Lung (tissue), 11 donors: ENCODE measurements at regions not wholly inside any gene's neighbourhood (a gene's known extent, or its start where the extent isn't known, plus 50 kb on each side); places are given as distances from the start of the nearest gene placed in this dataset.

Source experiments
- ATAC-seq: fragments of 200-7000 bp; cut with Tn5 transposase; one replicate; pipeline ENCODE4 v1.9.1; 2020; ENCODE audit warnings: moderate number of reproducible peaks; ENCODE audit not compliant: insufficient read depth, low FRiP score
- DNase-seq, 3 donors: peaks; one replicate each; pipeline ENCODE4 v3.0.0-alpha.2; 2013 to 2017
- H3K27ac ChIP-seq, 2 donors: one replicate each; pipeline ENCODE4 v1.5.1; 2013; ENCODE audit warnings: mild to moderate bottlenecking in 2 of 2, moderate library complexity in 2 of 2, control low read depth in 1 of 2, inconsistent platforms in 1 of 2, low read depth in 1 of 2, low read length in 1 of 2
- H3K27me3 ChIP-seq, 3 donors: one replicate each; pipeline ENCODE4 v1.5.1; 2013; ENCODE audit warnings: low read length in 2 of 3; ENCODE audit not compliant: control insufficient read depth in 3 of 3, insufficient read depth in 3 of 3
- H3K36me3 ChIP-seq, 4 donors: one replicate each; pipeline ENCODE4 v1.5.1; 2013; ENCODE audit warnings: low read length in 4 of 4, mild to moderate bottlenecking in 1 of 4, moderate library complexity in 1 of 4; ENCODE audit not compliant: control insufficient read depth in 4 of 4, insufficient read depth in 4 of 4
- H3K4me1 ChIP-seq, 5 donors: one replicate each; pipeline ENCODE4 v1.5.1; 2013; ENCODE audit warnings: low read length in 5 of 5, mild to moderate bottlenecking in 2 of 5, moderate library complexity in 1 of 5; ENCODE audit not compliant: control insufficient read depth in 5 of 5, insufficient read depth in 5 of 5
- H3K4me3 ChIP-seq: one replicate; pipeline ENCODE4 v1.5.1; 2013; ENCODE audit warnings: mild to moderate bottlenecking, control low read depth, moderate library complexity
- H3K9ac ChIP-seq, 2 donors: one replicate each; pipeline ENCODE4 v1.5.1; 2013; ENCODE audit warnings: low read length in 2 of 2, control low read depth in 1 of 2; ENCODE audit not compliant: insufficient read depth in 1 of 2
- H3K9me3 ChIP-seq, 4 donors: one replicate each; pipeline ENCODE4 v1.5.1; 2013; ENCODE audit warnings: low read length in 3 of 4, mild to moderate bottlenecking in 1 of 4, moderate library complexity in 1 of 4; ENCODE audit not compliant: control insufficient read depth in 4 of 4, insufficient read depth in 3 of 4
- CTCF ChIP-seq: IDR thresholded peaks from 2 replicates; pipeline ENCODE4 v1.5.1; 2012; ENCODE audit warnings: mild to moderate bottlenecking; ENCODE audit errors: control extremely low read depth, extremely low read depth
- WGBS, 2 donors: extraction: QIAGEN DNeasy Blood & Tissue Kit; methylation state at CpG; one replicate each; pipeline ENCODE4 v1.1.7; 2013; 5-methylcytosine and 5-hydroxymethylcytosine counted together
- donor health status: control.
- donor health status: control.
- donor health status: Bipolar disorder and iron deficiency.
- donor health status: healthy.
- donor health status: DM: yes; HTN: yes; CAD: no.

- H3K4me3 ChIP-seq, result no peak overlapping the region
- no peak overlapping the region for H3K9ac ChIP-seq
- DNase-seq (no peak), ATAC-seq (no peak)
- H3K4me1 ChIP-seq, result peaks cover 0 to 31% (median 0%) of the 10 kb centered on the region in 5 donors
- H3K36me3 ChIP-seq, result no peaks in the 10 kb centered on the region
- WGBS, 2 donors, result 63 to 67% methylated on average over 2 of the region's 2 CpGs
- no peak for TF ChIP-seq CTCF
- no peak overlapping the region for H3K27ac ChIP-seq
- H3K9me3 ChIP-seq, result no peaks in the 10 kb centered on the region
- H3K27me3 ChIP-seq, result no peaks in the 10 kb centered on the region
These were observed 387.4 kb upstream of the PKN2 start for GRCh38 chr1:88296642-88297041.

DNA sequence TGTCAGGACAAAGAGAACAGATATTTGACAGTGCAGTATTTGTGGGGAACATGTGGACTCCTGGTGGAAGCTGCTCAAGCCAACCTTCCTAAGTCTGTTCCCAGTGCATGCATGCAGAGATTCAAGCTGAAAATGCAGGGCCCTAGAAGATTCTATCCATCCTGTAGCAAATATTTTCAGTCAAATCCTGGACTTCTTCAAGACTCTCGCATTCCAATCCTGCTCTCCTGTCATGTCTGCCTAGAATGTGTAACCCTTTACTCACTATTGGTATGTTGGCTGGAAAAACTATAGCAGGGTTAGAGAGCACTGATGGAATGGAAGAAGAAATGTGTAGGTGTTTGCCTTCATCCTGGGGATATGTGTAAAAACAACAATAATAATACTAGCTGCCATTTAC lies 385.6 kb upstream of the PKN2 start:
- DNase-seq, result no peak
- Histone ChIP-seq H3K9me3 (no peaks in the 10 kb centered on the region), H3K4me3 (no peak overlapping the region), H3K36me3 (no peaks in the 10 kb centered on the region), H3K4me1 (peaks cover 0 to 30% (median 0%) of the 10 kb centered on the region in 5 donors), H3K27me3 (no peaks in the 10 kb centered on the region), H3K27ac (no peak overlapping the region), H3K9ac (no peak overlapping the region)
- WGBS, 2 donors, result 63 to 67% methylated on average over 1 of the region's 1 CpG
- no peak for ATAC-seq
- TF ChIP-seq CTCF, result no peak

GRCh38 chr1:88300752-88301263 lies 383.3 kb upstream of the PKN2 start:
- no peak for TF ChIP-seq CTCF
- Histone ChIP-seq H3K9ac (no peak overlapping the region), H3K4me1 (peaks cover 0 to 30% (median 0%) of the 10 kb centered on the region in 5 donors), H3K36me3 (no peaks in the 10 kb centered on the region), H3K27ac (no peak overlapping the region), H3K4me3 (no peak overlapping the region), H3K27me3 (no peaks in the 10 kb centered on the region), H3K9me3 (no peaks in the 10 kb centered on the region)
- ATAC-seq, result no peak
- DNase-seq, result peak in 2 of 3 donors; percentile 85 to 90
- WGBS, 2 donors, result 83 to 87% methylated on average over 2 of the region's 2 CpGs
